Lung (tissue), 11 donors: ENCODE measurements at regions not wholly inside any gene's neighbourhood (a gene's known extent, or its start where the extent isn't known, plus 50 kb on each side); places are given as distances from the start of the nearest gene placed in this dataset.

Experiments
- ATAC-seq: fragments of 200-7000 bp; cut with Tn5 transposase; one replicate; pipeline ENCODE4 v1.9.1; 2020; ENCODE audit warnings: moderate number of reproducible peaks; ENCODE audit not compliant: insufficient read depth, low FRiP score
- DNase-seq, 3 donors: peaks; one replicate each; pipeline ENCODE4 v3.0.0-alpha.2; 2013 to 2017
- H3K27ac ChIP-seq, 2 donors: one replicate each; pipeline ENCODE4 v1.5.1; 2013; ENCODE audit warnings: mild to moderate bottlenecking in 2 of 2, moderate library complexity in 2 of 2, control low read depth in 1 of 2, inconsistent platforms in 1 of 2, low read depth in 1 of 2, low read length in 1 of 2
- H3K27me3 ChIP-seq, 3 donors: one replicate each; pipeline ENCODE4 v1.5.1; 2013; ENCODE audit warnings: low read length in 2 of 3; ENCODE audit not compliant: control insufficient read depth in 3 of 3, insufficient read depth in 3 of 3
- H3K36me3 ChIP-seq, 4 donors: one replicate each; pipeline ENCODE4 v1.5.1; 2013; ENCODE audit warnings: low read length in 4 of 4, mild to moderate bottlenecking in 1 of 4, moderate library complexity in 1 of 4; ENCODE audit not compliant: control insufficient read depth in 4 of 4, insufficient read depth in 4 of 4
- H3K4me1 ChIP-seq, 5 donors: one replicate each; pipeline ENCODE4 v1.5.1; 2013; ENCODE audit warnings: low read length in 5 of 5, mild to moderate bottlenecking in 2 of 5, moderate library complexity in 1 of 5; ENCODE audit not compliant: control insufficient read depth in 5 of 5, insufficient read depth in 5 of 5
- H3K4me3 ChIP-seq: one replicate; pipeline ENCODE4 v1.5.1; 2013; ENCODE audit warnings: mild to moderate bottlenecking, control low read depth, moderate library complexity
- H3K9ac ChIP-seq, 2 donors: one replicate each; pipeline ENCODE4 v1.5.1; 2013; ENCODE audit warnings: low read length in 2 of 2, control low read depth in 1 of 2; ENCODE audit not compliant: insufficient read depth in 1 of 2
- H3K9me3 ChIP-seq, 4 donors: one replicate each; pipeline ENCODE4 v1.5.1; 2013; ENCODE audit warnings: low read length in 3 of 4, mild to moderate bottlenecking in 1 of 4, moderate library complexity in 1 of 4; ENCODE audit not compliant: control insufficient read depth in 4 of 4, insufficient read depth in 3 of 4
- CTCF ChIP-seq: IDR thresholded peaks from 2 replicates; pipeline ENCODE4 v1.5.1; 2012; ENCODE audit warnings: mild to moderate bottlenecking; ENCODE audit errors: control extremely low read depth, extremely low read depth
- WGBS, 2 donors: extraction: QIAGEN DNeasy Blood & Tissue Kit; methylation state at CpG; one replicate each; pipeline ENCODE4 v1.1.7; 2013; 5-methylcytosine and 5-hydroxymethylcytosine counted together
- donor health status: control.
- donor health status: control.
- donor health status: Bipolar disorder and iron deficiency.
- donor health status: healthy.
- donor health status: DM: yes; HTN: yes; CAD: no.

GRCh38 chr6:98572579-98572978 is 261.8 kb upstream of the POU3F2 start:
- Histone ChIP-seq H3K27me3 (no peaks in the 10 kb centered on the region), H3K27ac (no peak overlapping the region), H3K4me1 (peaks cover 0 to 3% (median 0%) of the 10 kb centered on the region in 5 donors), H3K9me3 (no peaks in the 10 kb centered on the region), H3K36me3 (no peaks in the 10 kb centered on the region), H3K9ac (no peak overlapping the region), H3K4me3 (no peak overlapping the region)
- ATAC-seq: no peak
- TF ChIP-seq CTCF: no peak
- DNase-seq: no peak
- WGBS, 2 donors: 54 to 82% methylated on average over 1 of the region's 1 CpG

GRCh38 chr6:98574984-98575383 is 259.4 kb upstream of the POU3F2 start:
- WGBS, 2 donors: 51 to 70% methylated on average over 5 of the region's 5 CpGs
- TF ChIP-seq CTCF: no peak
- H3K36me3 ChIP-seq: no peaks in the 10 kb centered on the region

GRCh38 chr6:98576791-98577190 is 257.6 kb upstream of the POU3F2 start:
- H3K4me1 ChIP-seq: peaks cover 0 to 3% (median 0%) of the 10 kb centered on the region in 5 donors
- no peak overlapping the region for H3K9ac ChIP-seq
- H3K4me3 ChIP-seq: no peak overlapping the region
- TF ChIP-seq CTCF: no peak
- DNase-seq (no peak), ATAC-seq (no peak)
- no peaks in the 10 kb centered on the region for H3K27me3 ChIP-seq
- no peak overlapping the region for H3K27ac ChIP-seq
- H3K9me3 ChIP-seq: no peaks in the 10 kb centered on the region
- H3K36me3 ChIP-seq: no peaks in the 10 kb centered on the region

More at GRCh38 chr6:98574984-98575383, 259.4 kb upstream of the POU3F2 start:
- ATAC-seq (no peak), DNase-seq (peak in 1 of 3 donors; percentile 9)
- Histone ChIP-seq H3K4me1 (peaks cover 0 to 3% (median 0%) of the 10 kb centered on the region in 5 donors), H3K27ac (no peak overlapping the region), H3K4me3 (no peak overlapping the region), H3K9ac (no peak overlapping the region), H3K9me3 (no peaks in the 10 kb centered on the region), H3K27me3 (no peaks in the 10 kb centered on the region)

GRCh38 chr6:98578016-98578415 is 256.4 kb upstream of the POU3F2 start:
- WGBS, 2 donors: 70 to 75% methylated on average over 1 of the region's 1 CpG
- Histone ChIP-seq H3K36me3 (no peaks in the 10 kb centered on the region), H3K4me1 (peaks cover 0 to 3% (median 0%) of the 10 kb centered on the region in 5 donors), H3K27me3 (no peaks in the 10 kb centered on the region), H3K27ac (no peak overlapping the region), H3K9me3 (no peaks in the 10 kb centered on the region), H3K9ac (no peak overlapping the region), H3K4me3 (no peak overlapping the region)
- ATAC-seq (no peak), DNase-seq (no peak)
- TF ChIP-seq CTCF: no peak
